ENCODE measurements at regions not wholly inside any gene's neighbourhood (a gene's known extent, or its start where the extent isn't known, plus 50 kb on each side); places are given as distances from the start of the nearest gene placed in this dataset.

DNA sequence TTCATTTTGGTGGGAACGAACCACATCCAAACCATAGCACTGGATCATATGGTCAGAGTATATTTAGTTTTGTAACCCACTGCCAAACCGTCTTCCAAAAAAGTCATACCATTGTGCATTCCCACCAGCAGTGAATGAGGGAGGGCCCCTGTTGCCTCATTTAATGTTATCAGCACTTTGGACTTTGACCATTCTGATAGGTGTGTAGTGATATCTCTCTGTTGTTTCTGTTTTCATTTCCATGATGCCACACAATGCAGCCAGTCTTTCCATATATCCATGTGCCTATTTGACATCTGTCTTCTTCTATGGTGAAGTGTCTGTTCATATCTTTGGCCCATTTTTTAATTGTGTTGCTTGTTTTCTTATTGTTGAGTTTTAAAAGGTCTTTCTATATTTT is 105.0 kb upstream of the PPP2R2D start:
- no peak overlapping the region for H3K27ac ChIP-seq (ENCODE audit: low read length)
- H3K4me2 ChIP-seq (ENCODE audit: low read depth, low read length) = no peak overlapping the region
- no peak overlapping the region for H3K4me3 ChIP-seq (ENCODE audit: low read length)
- no peaks in the 10 kb centered on the region for H3K9me3 ChIP-seq (replicated peaks; ENCODE audit: insufficient read depth, low read length)
- no peaks in the 10 kb centered on the region for H4K20me1 ChIP-seq (ENCODE audit: insufficient read depth, low read length)
- no peaks in the 10 kb centered on the region for H3K27me3 ChIP-seq (replicated peaks; ENCODE audit: insufficient read depth, low read length)
- H3K9me2 ChIP-seq (replicated peaks; ENCODE audit: insufficient read depth, low read length) = no peaks in the 10 kb centered on the region
- no peak overlapping the region for H2AFZ ChIP-seq (ENCODE audit: low read length)
- H3K9ac ChIP-seq (ENCODE audit: low read length) = no peak overlapping the region
- H3K79me2 ChIP-seq (ENCODE audit: low read length) = no peaks in the 10 kb centered on the region
- no peak for TF ChIP-seq EZH2 (optimal IDR thresholded peaks at IDR 0.05; ENCODE audit: low read depth, low read length)
- TF ChIP-seq EZH2phosphoT487 (IDR thresholded peaks at IDR 0.05; ENCODE audit: low read length) = no peak
- TF ChIP-seq, protein P1, sequence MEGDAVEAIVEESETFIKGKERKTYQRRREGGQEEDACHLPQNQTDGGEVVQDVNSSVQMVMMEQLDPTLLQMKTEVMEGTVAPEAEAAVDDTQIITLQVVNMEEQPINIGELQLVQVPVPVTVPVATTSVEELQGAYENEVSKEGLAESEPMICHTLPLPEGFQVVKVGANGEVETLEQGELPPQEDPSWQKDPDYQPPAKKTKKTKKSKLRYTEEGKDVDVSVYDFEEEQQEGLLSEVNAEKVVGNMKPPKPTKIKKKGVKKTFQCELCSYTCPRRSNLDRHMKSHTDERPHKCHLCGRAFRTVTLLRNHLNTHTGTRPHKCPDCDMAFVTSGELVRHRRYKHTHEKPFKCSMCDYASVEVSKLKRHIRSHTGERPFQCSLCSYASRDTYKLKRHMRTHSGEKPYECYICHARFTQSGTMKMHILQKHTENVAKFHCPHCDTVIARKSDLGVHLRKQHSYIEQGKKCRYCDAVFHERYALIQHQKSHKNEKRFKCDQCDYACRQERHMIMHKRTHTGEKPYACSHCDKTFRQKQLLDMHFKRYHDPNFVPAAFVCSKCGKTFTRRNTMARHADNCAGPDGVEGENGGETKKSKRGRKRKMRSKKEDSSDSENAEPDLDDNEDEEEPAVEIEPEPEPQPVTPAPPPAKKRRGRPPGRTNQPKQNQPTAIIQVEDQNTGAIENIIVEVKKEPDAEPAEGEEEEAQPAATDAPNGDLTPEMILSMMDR (IDR thresholded peaks at IDR 0.05; ENCODE audit: low read length) = no peak
- no peaks in the 10 kb centered on the region for H3K4me1 ChIP-seq (ENCODE audit: low read length)
- no peaks in the 10 kb centered on the region for H3F3A ChIP-seq (ENCODE audit: insufficient read depth, low read length)
- DNase-seq = no peak
- no peaks in the 10 kb centered on the region for H3K36me3 ChIP-seq (replicated peaks; ENCODE audit: insufficient read depth, low read length)

- Histone ChIP-seq H3K79me2 (ENCODE audit: low read length) (no peaks in the 10 kb centered on the region), H3K9me3 (replicated peaks; ENCODE audit: insufficient read depth, low read length) (no peaks in the 10 kb centered on the region), H3K36me3 (replicated peaks; ENCODE audit: insufficient read depth, low read length) (no peaks in the 10 kb centered on the region), H3F3A (ENCODE audit: insufficient read depth, low read length) (no peaks in the 10 kb centered on the region), H3K4me1 (ENCODE audit: low read length) (no peaks in the 10 kb centered on the region), H3K9ac (ENCODE audit: low read length) (no peak overlapping the region), H3K27ac (ENCODE audit: low read length) (no peak overlapping the region), H3K4me2 (ENCODE audit: low read depth, low read length) (no peak overlapping the region), H3K9me2 (replicated peaks; ENCODE audit: insufficient read depth, low read length) (no peaks in the 10 kb centered on the region), H2AFZ (ENCODE audit: low read length) (no peak overlapping the region), H3K27me3 (replicated peaks; ENCODE audit: insufficient read depth, low read length) (no peaks in the 10 kb centered on the region), H3K4me3 (ENCODE audit: low read length) (no peak overlapping the region), H4K20me1 (ENCODE audit: insufficient read depth, low read length) (no peaks in the 10 kb centered on the region)
- DNase-seq = no peak
- TF ChIP-seq EZH2 (optimal IDR thresholded peaks at IDR 0.05; ENCODE audit: low read depth, low read length) (no peak), EZH2phosphoT487 (IDR thresholded peaks at IDR 0.05; ENCODE audit: low read length) (no peak)
- TF ChIP-seq, protein P1 (IDR thresholded peaks at IDR 0.05; ENCODE audit: low read length) = no peak
These were observed 103.2 kb upstream of the PPP2R2D start for GRCh38 chr10:131797626-131798025.

DNA sequence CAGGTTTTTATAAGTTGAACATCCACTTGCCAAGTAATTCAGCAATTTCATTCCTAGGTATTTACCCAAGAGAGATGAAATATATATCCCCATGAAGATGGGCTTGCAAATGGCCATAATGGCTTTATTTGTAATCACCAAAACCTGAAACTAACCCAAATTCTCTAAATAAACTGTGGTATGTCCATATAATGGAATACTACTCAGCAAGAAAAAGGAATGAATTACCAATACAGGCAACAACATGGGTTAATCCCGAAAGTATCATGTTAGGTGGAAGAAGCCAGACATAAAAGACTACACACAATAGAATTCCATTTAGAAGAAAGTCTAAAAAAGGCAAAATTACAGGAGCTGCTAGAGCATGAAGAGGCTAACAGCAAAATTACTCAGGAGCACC is 101.4 kb upstream of the PPP2R2D start:
- no peaks in the 10 kb centered on the region for H3K4me1 ChIP-seq (ENCODE audit: low read length)
- H2AFZ ChIP-seq (ENCODE audit: low read length) = no peak overlapping the region
- no peaks in the 10 kb centered on the region for H3K36me3 ChIP-seq (replicated peaks; ENCODE audit: insufficient read depth, low read length)
- H3K79me2 ChIP-seq (ENCODE audit: low read length) = no peaks in the 10 kb centered on the region
- no peak for TF ChIP-seq EZH2 (optimal IDR thresholded peaks at IDR 0.05; ENCODE audit: low read depth, low read length)
- TF ChIP-seq EZH2phosphoT487 (IDR thresholded peaks at IDR 0.05; ENCODE audit: low read length) = no peak
- TF ChIP-seq, protein P1 (IDR thresholded peaks at IDR 0.05; ENCODE audit: low read length) = no peak
- H3K27ac ChIP-seq (ENCODE audit: low read length) = no peak overlapping the region
- no peaks in the 10 kb centered on the region for H3K9me2 ChIP-seq (replicated peaks; ENCODE audit: insufficient read depth, low read length)
- no peaks in the 10 kb centered on the region for H3F3A ChIP-seq (ENCODE audit: insufficient read depth, low read length)
- no peaks in the 10 kb centered on the region for H3K9me3 ChIP-seq (replicated peaks; ENCODE audit: insufficient read depth, low read length)
- H3K27me3 ChIP-seq (replicated peaks; ENCODE audit: insufficient read depth, low read length) = peaks cover 17% of the 10 kb centered on the region; the same call in 1 of the 2 replicates
- no peaks in the 10 kb centered on the region for H4K20me1 ChIP-seq (ENCODE audit: insufficient read depth, low read length)
- no peak overlapping the region for H3K9ac ChIP-seq (ENCODE audit: low read length)
- H3K4me3 ChIP-seq (ENCODE audit: low read length) = no peak overlapping the region
- no peak for DNase-seq
- H3K4me2 ChIP-seq (ENCODE audit: low read depth, low read length) = no peak overlapping the region

Measured in MM.1S (cell line).